Natural killer cell (primary cell): ENCODE measurements at regions not wholly inside any gene's neighbourhood (a gene's known extent, or its start where the extent isn't known, plus 50 kb on each side); places are given as distances from the start of the nearest gene placed in this dataset.

ENCODE experiments used
- ATAC-seq, 3 donors: fragments of 150-1000 bp in 2 of 3; fragments of 200-7000 bp in 1 of 3; cut with Tn5 transposase; 1 replicate in 1 of 3; 2 replicates in 2 of 3; pipeline ENCODE4 v1.10.0; 2021; ENCODE audit warnings: mild to moderate bottlenecking in 2 of 3, moderate library complexity in 2 of 3
- DNase-seq, 2 donors: peaks; one replicate each; pipeline versions ENCODE4 v3.0.0 to v3.0.0-alpha.2; 2013 to 2021; ENCODE audit warnings: mixed read lengths in 1 of 2
- H3K27ac ChIP-seq: one replicate; pipeline ENCODE4 v1.5.1; 2013; ENCODE audit warnings: mild to moderate bottlenecking, low read length
- H3K27me3 ChIP-seq: one replicate; pipeline ENCODE4 v1.6.1; 2013; ENCODE audit warnings: low read length; ENCODE audit not compliant: control insufficient read depth, insufficient read depth
- H3K36me3 ChIP-seq: one replicate; pipeline ENCODE4 v1.6.1; 2013; ENCODE audit warnings: low read length; ENCODE audit not compliant: control insufficient read depth, insufficient read depth
- H3K4me1 ChIP-seq: one replicate; pipeline ENCODE4 v1.6.1; 2013; ENCODE audit warnings: low read length; ENCODE audit not compliant: control insufficient read depth, insufficient read depth
- H3K4me3 ChIP-seq: one replicate; pipeline ENCODE4 v1.5.1; 2013; ENCODE audit warnings: low read length
- H3K9me3 ChIP-seq: one replicate; pipeline ENCODE4 v1.6.1; 2013; ENCODE audit warnings: low read length; ENCODE audit not compliant: control insufficient read depth, insufficient read depth
- H3K27ac Mint-ChIP-seq, 2 donors: one replicate each; pipeline ENCODE4 v1.8.0; 2022; ENCODE audit warnings: mild to moderate bottlenecking in 2 of 2, mixed read lengths in 2 of 2, moderate library complexity in 1 of 2
- H3K27me3 Mint-ChIP-seq, 2 donors: one replicate each; pipeline ENCODE4 v1.8.0; 2022; ENCODE audit warnings: low read depth in 2 of 2, mixed read lengths in 2 of 2
- H3K36me3 Mint-ChIP-seq: one replicate; pipeline ENCODE4 v1.8.0; 2022; ENCODE audit warnings: mixed read lengths
- H3K4me1 Mint-ChIP-seq, 2 donors: one replicate each; pipeline ENCODE4 v1.8.0; 2022; ENCODE audit warnings: mixed read lengths in 2 of 2
- H3K4me3 Mint-ChIP-seq: one replicate; pipeline ENCODE4 v1.8.0; 2022; ENCODE audit warnings: mild to moderate bottlenecking, moderate library complexity, mixed read lengths
- H3K9me3 Mint-ChIP-seq, 2 donors: one replicate each; pipeline ENCODE4 v1.8.0; 2022; ENCODE audit warnings: mixed read lengths in 2 of 2
- CTCF ChIP-seq: fragments of 200-600 bp; IDR thresholded peaks from one replicate; pipeline ENCODE4 v1.8.0; 2022; ENCODE audit warnings: antibody characterized with exemption
- WGBS: methylation state at CpG from one replicate; pipeline ENCODE4 v1.1.7; 2013; ENCODE audit warnings: missing lambda C conversion rate; ENCODE audit not compliant: insufficient coverage; 5-methylcytosine and 5-hydroxymethylcytosine counted together
- intact Hi-C: fragments of 100-400 bp; cut with micrococcal nuclease; formaldehyde crosslinking; loops from one replicate; pipeline ENCODE4 v1.14.2; 2022

GRCh38 chr2:51441786-51442185, 409.9 kb upstream of the NRXN1 start:
- intact Hi-C loops = no loop called here
- no peak overlapping the region for H3K4me3 ChIP-seq
- H3K36me3 ChIP-seq = no peaks in the 10 kb centered on the region
- no peaks in the 10 kb centered on the region for H3K9me3 ChIP-seq
- no peak overlapping the region for H3K27ac Mint-ChIP-seq
- no peak for ATAC-seq
- TF ChIP-seq CTCF = no peak
- WGBS = 91% methylated on average over 4 of the region's 8 CpGs
- H3K27me3 ChIP-seq = no peaks in the 10 kb centered on the region
- no peaks in the 10 kb centered on the region for H3K4me1 ChIP-seq
- H3K4me1 Mint-ChIP-seq = no peaks in the 10 kb centered on the region
- H3K36me3 Mint-ChIP-seq = peaks cover 8% of the 10 kb centered on the region
- H3K4me3 Mint-ChIP-seq = no peak overlapping the region
- H3K27ac ChIP-seq = no peak overlapping the region
- DNase-seq = no peak
- H3K9me3 Mint-ChIP-seq = peaks cover 7 to 8% of the 10 kb centered on the region in 2 donors
- no peaks in the 10 kb centered on the region for H3K27me3 Mint-ChIP-seq

GRCh38 chr2:51424418-51424817, 392.5 kb upstream of the NRXN1 start:
- Histone ChIP-seq H3K4me3 (no peak overlapping the region), H3K27me3 (no peaks in the 10 kb centered on the region), H3K36me3 (no peaks in the 10 kb centered on the region), H3K27ac (no peak overlapping the region), H3K4me1 (no peaks in the 10 kb centered on the region), H3K9me3 (peaks cover 14% of the 10 kb centered on the region)
- DNase-seq (no peak), ATAC-seq (no peak)
- no peak overlapping the region for H3K4me3 Mint-ChIP-seq
- 62% methylated on average over 2 of the region's 2 CpGs for WGBS
- no peaks in the 10 kb centered on the region for H3K4me1 Mint-ChIP-seq
- H3K9me3 Mint-ChIP-seq = peaks cover 12 to 21% of the 10 kb centered on the region in 2 donors
- no peak for TF ChIP-seq CTCF
- H3K27me3 Mint-ChIP-seq = no peaks in the 10 kb centered on the region
- intact Hi-C loops = no loop called here
- no peak overlapping the region for H3K27ac Mint-ChIP-seq
- H3K36me3 Mint-ChIP-seq = peaks cover 11% of the 10 kb centered on the region

- H3K36me3 ChIP-seq = no peaks in the 10 kb centered on the region
- intact Hi-C loops = no loop called here
- Mint-ChIP-seq H3K27me3 (no peaks in the 10 kb centered on the region), H3K9me3 (peaks cover 12 to 16% of the 10 kb centered on the region in 2 donors), H3K4me3 (no peak overlapping the region), H3K36me3 (peaks cover 19% of the 10 kb centered on the region), H3K27ac (no peak overlapping the region), H3K4me1 (no peaks in the 10 kb centered on the region)
- WGBS = 70% methylated on average over 3 of the region's 3 CpGs
- H3K27ac ChIP-seq = no peak overlapping the region
- DNase-seq = no peak
- no peak overlapping the region for H3K4me3 ChIP-seq
- H3K27me3 ChIP-seq = no peaks in the 10 kb centered on the region
- no peaks in the 10 kb centered on the region for H3K4me1 ChIP-seq
- no peak for TF ChIP-seq CTCF
- peaks cover 10% of the 10 kb centered on the region for H3K9me3 ChIP-seq
- no peak for ATAC-seq
Observed at GRCh38 chr2:51420511-51420910, 388.6 kb upstream of the NRXN1 start.

- ATAC-seq = no peak
- intact Hi-C loops = no loop called here
- H3K27me3 ChIP-seq = no peaks in the 10 kb centered on the region
- H3K4me3 ChIP-seq = no peak overlapping the region
- no peak for TF ChIP-seq CTCF
- Mint-ChIP-seq H3K9me3 (peaks cover 12 to 24% of the 10 kb centered on the region in 2 donors), H3K27ac (no peak overlapping the region), H3K4me3 (no peak overlapping the region), H3K4me1 (no peaks in the 10 kb centered on the region), H3K36me3 (peaks cover 19% of the 10 kb centered on the region), H3K27me3 (no peaks in the 10 kb centered on the region)
- H3K36me3 ChIP-seq = no peaks in the 10 kb centered on the region
- H3K27ac ChIP-seq = no peak overlapping the region
- no peaks in the 10 kb centered on the region for H3K9me3 ChIP-seq
- DNase-seq = no peak
- no peaks in the 10 kb centered on the region for H3K4me1 ChIP-seq
- 100% methylated on average over 1 of the region's 1 CpG for WGBS
Observed at GRCh38 chr2:51413726-51414125, 381.8 kb upstream of the NRXN1 start.
